GM21367 (cell line): ENCODE measurements at regions not wholly inside any gene's neighbourhood (a gene's known extent, or its start where the extent isn't known, plus 50 kb on each side); places are given as distances from the start of the nearest gene placed in this dataset.
A peak's percentile ranks its signal among the peaks of the same experiment; 100 is the strongest.

Source experiments
- ATAC-seq: cut with Tn5 transposase; IDR thresholded peaks from one replicate; pipeline ENCODE4 v1.9.1; 2021; ENCODE audit not compliant: unreplicated experiment

- peak; percentile 48 for ATAC-seq
Observed at GRCh38 chr3:43892526-43892925, 201.8 kb downstream of the ABHD5 start.

GRCh38 chr3:43893727-43894126 is 203.0 kb downstream of the ABHD5 start:
- ATAC-seq, result no peak

- ATAC-seq, result no peak
Observed at GRCh38 chr3:43894176-43895049, 203.7 kb downstream of the ABHD5 start.

- ATAC-seq, result no peak
Observed at GRCh38 chr3:43895573-43895972, 204.8 kb downstream of the ABHD5 start.

- ATAC-seq, result no peak
Observed at GRCh38 chr3:43902415-43902814, 211.7 kb downstream of the ABHD5 start.

GRCh38 chr3:43905157-43905556 is 214.4 kb downstream of the ABHD5 start:
- no peak for ATAC-seq

GRCh38 chr3:43906849-43907507 is 216.2 kb downstream of the ABHD5 start:
- no peak for ATAC-seq

GRCh38 chr3:43907508-43907858 is 216.7 kb downstream of the ABHD5 start:
- ATAC-seq, result peak; percentile 80

- ATAC-seq, result no peak
Observed at GRCh38 chr3:43908456-43908855, 217.7 kb downstream of the ABHD5 start.

- no peak for ATAC-seq
Observed at GRCh38 chr3:43909149-43909548, 218.4 kb downstream of the ABHD5 start.

- no peak for ATAC-seq
Observed at GRCh38 chr3:43910750-43911149, 220.0 kb downstream of the ABHD5 start.

- ATAC-seq, result no peak
Observed at GRCh38 chr3:43913036-43913948, 222.6 kb downstream of the ABHD5 start.

GRCh38 chr3:43914269-43914668 is 223.5 kb downstream of the ABHD5 start:
- ATAC-seq, result no peak

- ATAC-seq, result no peak
Observed at GRCh38 chr3:43915546-43915945, 224.8 kb downstream of the ABHD5 start.

GRCh38 chr3:43917361-43917760 is 226.6 kb downstream of the ABHD5 start:
- ATAC-seq, result no peak

- no peak for ATAC-seq
Observed at GRCh38 chr3:43919029-43919428, 228.3 kb downstream of the ABHD5 start.

GRCh38 chr3:43921056-43921648 is 230.4 kb downstream of the ABHD5 start:
- ATAC-seq, result no peak

GRCh38 chr3:43922374-43922773 is 231.6 kb downstream of the ABHD5 start:
- ATAC-seq, result no peak

GRCh38 chr3:43923104-43923882 is 232.6 kb downstream of the ABHD5 start:
- ATAC-seq, result no peak

GRCh38 chr3:43926055-43926454 is 235.3 kb downstream of the ABHD5 start:
- ATAC-seq, result no peak
